GM21528 (cell line): ENCODE measurements at regions not wholly inside any gene's neighbourhood (a gene's known extent, or its start where the extent isn't known, plus 50 kb on each side); places are given as distances from the start of the nearest gene placed in this dataset.
A peak's percentile ranks its signal among the peaks of the same experiment; 100 is the strongest.

Experiments used
- ATAC-seq: cut with Tn5 transposase; IDR thresholded peaks from one replicate; pipeline ENCODE4 v1.9.1; 2021; ENCODE audit warnings: mild to moderate bottlenecking, moderate library complexity; ENCODE audit not compliant: unreplicated experiment, low FRiP score

DNA sequence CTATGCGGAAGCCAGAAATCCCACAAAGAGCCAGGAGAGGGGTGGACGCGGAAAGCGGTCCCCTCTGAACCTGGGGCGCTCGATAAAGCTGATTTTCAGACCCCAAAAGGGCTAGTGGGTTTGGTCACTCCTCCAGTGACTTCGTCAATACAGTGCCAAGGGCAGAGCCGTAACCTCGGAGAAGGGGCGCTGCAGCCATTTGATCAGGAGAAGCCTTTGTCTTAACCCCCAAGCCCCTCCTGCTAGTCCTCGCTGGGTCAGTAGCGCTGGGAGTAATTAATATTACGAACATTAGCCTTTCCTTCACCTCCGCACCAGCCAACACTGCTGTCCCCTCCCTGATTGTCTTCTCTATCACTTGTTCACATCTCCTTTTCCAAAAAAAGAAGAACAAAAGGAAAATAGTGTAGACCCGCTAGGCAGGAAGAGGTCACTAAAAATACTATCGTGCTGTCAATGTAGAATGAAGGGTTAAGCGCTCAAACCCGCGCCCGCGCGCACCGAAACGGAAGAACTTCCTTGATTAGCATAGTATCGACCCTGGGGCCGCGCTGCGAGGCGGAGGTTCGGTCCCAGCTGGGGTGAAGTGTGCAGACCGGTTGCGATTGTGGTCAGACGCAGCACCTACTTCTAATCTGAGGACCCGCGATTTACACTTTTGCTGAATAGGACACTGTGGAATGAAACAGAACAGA, 63.2 kb upstream of the MAPRE2 start:
- ATAC-seq = peak; percentile 46

DNA sequence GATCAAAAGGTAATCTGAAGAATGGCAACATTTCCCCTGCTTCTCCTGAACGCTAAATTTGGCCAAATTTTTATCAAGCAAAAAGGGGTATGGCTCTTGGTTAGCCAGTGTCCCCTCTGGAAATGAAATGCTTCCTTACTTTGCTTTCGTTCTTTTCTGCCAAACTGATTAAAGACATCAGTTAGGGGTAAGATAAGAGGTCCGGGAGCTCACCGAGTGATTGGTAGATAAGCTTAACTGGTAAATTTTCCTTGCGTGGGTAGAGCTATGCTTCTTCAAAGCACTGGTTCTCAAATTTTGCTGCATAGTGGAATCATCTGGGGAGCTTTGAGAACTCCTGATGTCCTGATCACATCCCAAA, 62.7 kb upstream of the MAPRE2 start:
- no peak for ATAC-seq

DNA sequence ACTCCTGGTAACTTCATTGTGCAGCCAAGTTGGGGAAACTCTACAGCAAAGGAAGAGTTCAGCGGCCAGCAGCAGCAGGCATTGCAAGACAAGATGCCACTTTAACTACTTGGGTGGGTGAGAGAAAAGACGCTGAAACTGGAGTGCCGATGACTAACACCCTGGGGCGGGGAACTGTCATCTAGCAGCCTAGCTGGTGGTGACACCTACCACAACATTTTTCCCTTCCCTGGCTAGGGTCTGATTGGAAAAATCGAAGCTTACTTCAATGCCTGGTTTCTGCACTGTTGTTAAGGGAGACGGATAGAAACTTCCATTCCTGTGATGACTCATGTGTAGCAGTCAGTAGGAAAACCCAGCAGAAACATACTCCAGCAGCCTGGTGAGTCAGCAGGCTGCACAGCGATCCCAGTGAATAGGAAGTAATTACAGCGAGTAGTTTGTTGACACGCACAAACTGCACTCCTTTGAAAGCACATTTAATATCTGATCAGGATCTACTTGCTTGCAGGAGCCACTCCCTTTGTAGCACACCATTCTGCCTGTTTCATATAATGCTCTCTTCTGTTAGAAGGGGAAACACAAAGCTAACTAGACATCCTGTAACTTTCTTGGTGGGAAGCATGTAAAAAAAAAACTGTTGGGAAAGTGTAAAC, 62.1 kb upstream of the MAPRE2 start:
- ATAC-seq = no peak

DNA sequence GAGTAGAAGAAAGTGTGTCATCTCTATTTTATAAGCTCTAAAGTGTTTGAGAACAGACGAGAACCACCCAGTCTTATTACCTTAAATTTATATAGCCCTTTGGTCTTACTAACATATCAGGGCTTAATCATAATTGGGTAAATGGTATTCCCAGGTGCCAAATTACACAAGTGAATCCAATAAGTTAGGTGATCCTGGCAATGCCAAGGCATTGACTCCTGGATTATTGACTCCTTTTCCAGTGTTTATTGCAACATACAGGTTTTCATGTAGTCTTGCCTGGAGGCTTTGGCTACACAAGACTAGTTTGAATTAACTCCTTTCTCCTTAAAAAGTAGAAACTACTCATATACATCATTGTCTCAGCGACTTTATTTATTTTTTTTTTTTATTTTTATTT, 59.7 kb upstream of the MAPRE2 start:
- ATAC-seq = no peak

DNA sequence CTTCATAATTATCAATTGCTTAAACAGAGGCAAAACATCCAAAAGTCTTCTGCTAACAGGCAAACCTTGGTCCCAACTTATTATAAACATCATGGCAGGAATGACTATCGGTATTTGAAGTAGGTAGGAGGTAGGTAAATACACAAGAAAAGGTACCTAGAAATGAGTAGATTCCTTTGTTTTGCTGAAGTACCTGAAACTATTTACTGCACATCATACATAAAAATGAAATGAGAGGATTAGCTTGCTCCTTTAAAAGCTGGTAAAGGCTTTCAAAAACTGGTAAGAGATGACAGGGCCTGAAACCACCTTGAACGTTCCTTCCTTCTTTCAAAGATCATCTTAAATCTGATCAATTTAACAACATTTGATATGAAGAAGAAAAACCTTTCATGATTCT, 55.2 kb upstream of the MAPRE2 start:
- ATAC-seq = no peak

DNA sequence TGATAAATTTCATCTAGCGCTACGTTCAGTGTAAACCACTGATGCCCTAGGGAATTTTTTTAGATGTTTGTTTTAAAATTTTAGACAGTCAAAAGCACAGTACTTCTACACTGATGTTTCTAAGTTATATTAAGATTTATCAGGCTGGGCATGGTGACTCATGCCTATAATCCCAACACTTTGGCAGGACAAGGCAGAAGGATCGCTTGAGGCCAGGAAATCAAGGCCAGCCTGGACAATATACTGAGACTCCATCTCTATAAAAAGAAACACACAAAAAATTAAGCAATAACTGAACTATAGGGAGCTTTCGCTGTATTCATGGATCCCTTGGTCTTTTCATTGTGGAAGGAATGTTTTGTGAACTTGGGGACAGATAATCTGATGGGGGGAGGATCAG, 50.6 kb upstream of the MAPRE2 start:
- ATAC-seq = no peak

DNA sequence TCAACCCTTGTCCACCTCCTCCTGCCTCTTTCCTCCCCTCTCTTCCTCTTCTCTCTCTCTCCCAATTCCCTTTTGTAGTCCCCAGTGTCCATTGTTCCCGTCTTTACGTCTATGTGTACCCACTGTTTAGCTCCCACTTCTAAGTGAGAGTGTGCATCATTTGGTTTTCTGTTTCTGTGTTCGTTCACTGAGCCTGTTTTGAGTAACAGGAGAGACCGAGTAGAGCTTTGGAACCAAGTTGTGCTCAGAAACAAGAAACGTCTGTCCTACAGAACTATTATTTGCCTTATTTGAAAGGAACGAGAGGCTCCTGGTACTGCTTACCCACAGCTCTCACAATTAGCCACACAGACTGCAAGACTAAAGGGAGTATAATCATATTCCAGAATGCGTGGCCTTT, 50.1 kb upstream of the MAPRE2 start:
- no peak for ATAC-seq
